HT-29 (cell line): ENCODE measurements at regions not wholly inside any gene's neighbourhood (a gene's known extent, or its start where the extent isn't known, plus 50 kb on each side); places are given as distances from the start of the nearest gene placed in this dataset.

ENCODE experiments used
- DNase-seq: peaks from one replicate; pipeline ENCODE4 v3.0.0-alpha.2; 2015; ENCODE audit warnings: low spot score

DNA sequence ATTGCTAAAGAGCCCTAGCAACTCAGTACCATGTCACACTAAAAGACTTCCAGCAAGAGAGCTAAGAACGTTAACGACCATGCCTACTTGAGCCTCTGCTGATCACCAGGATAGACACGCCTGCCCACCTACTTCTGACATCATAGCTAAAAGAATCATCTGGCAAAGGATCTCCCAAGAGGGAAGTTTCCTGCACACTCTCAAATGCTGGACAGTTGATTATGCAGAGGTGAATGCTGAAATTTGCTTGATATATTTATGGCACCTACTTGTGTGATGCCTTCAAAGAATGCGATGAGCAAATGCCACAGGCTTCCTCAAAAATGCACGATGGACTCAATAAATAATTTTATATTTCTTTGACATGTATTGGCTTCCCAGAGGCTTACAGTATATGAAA lies 113.6 kb downstream of the GALC start:
- DNase-seq = no peak

DNA sequence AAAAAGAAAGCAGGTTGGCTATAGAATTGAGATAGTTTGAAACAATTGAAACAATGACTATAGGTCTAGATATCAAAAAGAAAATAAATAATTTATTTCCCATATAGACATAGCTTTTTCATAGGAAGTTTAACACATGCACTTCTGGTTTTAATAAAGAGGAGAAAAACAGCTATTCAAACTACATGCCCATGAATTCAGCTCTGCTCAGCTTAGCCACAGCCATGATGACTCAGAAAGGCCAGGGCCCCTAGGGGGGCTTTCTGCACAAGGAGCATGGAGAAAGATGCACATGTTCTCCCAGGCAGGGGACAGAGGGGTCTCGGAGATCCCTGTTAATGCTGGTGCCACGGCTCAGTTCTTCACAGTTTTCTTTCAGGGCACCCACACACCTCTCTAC lies 114.0 kb downstream of the GALC start:
- DNase-seq = no peak

DNA sequence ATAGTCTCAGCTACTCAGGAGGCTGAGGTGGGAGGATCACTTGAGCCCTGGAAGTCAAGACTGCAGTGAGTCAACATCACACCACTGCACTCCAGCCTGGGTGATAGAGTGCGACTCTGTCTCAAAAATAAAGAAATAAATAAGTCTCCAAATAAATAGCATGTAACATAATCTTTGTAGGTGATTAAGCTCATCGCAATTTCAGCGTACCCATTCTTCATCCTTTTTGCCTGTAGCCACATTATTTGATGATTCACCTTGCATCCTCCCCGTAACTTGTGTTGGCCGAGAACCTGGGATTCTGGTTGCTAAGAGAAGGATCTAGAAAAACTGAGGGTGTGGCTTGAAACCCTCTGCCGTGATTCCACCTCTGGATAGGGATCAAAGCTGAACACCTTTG lies 115.1 kb downstream of the GALC start:
- no peak for DNase-seq

DNA sequence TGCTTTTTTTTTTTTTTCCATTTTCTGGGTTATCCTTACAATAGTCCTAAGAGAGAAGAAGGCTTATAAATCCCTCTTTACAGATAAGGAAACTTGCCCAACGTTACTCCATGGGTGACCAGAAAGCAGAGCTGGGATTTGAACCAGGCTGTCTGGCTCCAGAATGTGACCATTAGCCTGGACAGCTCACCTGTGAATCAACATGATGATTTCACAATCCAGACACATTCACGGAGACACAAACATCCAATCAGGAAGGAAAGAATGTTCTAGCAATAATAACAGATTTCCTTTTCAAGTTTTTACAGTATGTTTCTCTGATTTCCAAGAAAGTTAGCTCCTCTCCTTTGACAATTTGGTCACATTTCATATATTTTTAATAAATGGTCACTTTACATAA lies 118.3 kb downstream of the GALC start:
- DNase-seq = no peak

DNA sequence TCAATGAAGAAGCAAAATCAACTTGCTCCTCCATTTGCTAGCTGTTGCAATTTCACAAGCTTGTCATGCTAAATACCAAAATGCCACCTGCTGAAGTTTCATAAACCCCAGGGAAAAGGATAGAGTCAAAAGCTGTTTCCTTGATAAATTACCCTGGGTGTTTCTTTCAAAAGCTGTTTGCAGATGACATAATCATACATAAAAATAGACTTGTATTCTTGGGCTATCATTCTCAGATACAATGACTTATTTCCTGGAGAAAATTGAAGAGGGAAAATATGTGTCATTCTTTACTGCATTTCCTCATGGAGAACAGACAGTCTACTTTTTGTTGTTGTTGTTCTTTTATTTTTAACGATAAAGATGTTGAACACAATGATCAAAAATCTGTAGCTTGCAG lies 119.2 kb downstream of the GALC start:
- DNase-seq = no peak

DNA sequence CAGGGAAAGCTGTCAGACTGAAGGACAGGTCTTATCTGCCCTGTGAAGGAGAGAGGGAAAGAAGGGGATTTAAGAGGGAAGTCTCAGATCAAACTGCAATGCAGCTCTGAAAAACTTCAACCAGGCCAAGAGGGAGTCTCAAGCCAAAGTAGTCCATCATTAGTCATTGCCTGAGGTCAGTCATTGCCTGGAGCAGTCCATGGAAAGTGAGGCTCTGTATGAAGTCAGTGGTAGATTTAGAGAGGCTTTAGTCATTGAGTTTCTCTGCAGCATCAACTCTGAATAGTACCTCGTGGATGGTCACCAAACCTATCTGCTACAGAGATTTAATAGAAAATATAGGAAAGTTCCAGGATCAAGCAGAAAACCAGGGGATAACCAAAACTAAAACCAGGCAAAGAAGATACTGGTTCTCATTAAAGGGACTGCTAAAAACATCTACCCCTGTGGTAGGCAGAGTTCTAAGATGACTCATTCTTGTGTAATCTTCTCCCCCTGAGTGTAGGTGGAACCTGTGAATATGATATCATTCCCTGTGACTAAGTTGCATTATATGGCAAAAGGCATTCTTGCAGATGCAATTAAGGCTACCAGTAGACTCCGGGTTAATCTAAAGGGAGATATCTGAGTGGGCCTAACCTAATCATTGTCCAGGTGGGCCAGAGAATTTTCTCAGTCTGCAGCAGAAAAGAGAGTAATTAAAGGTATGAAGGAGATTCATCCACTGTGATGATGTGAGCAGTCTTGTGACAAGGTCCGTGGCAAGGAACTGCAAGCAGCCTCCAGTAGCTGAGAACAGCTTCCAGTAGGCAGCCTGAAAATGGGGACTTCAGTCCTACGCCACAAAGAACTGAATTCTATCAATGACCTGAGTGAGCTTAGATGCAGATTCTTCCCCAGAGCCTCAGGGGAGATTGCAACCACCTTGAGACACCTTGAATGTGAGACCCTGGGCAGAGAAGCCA lies 123.1 kb downstream of the GALC start:
- no peak for DNase-seq

DNA sequence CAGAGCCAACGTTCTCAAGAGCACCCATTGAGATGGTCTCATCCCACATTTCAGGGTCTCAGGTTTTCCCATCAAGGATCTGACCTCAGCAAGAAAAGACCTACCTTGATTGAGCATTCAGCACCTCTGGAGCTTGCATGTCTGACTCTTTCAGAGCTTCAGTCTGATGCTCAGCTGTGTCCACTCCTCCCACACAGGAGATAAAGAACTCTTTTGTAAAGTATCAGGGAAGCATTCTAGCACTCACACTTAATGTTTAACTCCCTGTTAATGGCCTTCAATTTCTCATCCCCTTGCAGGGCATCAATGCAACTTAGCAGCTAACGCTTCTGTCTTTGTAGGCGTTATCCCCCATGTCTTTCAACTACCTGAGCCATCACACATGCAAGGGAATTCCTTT lies 124.1 kb downstream of the GALC start:
- DNase-seq = no peak

DNA sequence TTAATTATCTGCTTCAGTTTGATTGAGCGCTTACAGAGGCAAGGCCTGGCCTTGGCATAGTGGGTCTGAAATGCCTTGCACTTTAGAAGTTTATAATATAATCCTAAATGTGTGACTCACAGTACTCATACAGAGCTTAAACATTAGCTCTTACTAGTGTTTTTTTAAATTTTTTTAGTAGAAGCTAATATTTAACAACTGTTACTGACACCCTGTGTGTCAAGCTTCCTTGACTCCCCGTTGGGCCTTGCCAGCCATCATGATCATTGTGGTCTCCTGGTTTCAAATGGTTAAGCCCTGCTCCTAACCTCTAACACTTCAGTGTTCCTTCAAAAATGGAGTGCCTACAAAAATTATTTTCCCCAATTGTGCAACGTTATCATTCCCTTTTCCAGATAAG lies 126.9 kb downstream of the GALC start:
- no peak for DNase-seq

DNA sequence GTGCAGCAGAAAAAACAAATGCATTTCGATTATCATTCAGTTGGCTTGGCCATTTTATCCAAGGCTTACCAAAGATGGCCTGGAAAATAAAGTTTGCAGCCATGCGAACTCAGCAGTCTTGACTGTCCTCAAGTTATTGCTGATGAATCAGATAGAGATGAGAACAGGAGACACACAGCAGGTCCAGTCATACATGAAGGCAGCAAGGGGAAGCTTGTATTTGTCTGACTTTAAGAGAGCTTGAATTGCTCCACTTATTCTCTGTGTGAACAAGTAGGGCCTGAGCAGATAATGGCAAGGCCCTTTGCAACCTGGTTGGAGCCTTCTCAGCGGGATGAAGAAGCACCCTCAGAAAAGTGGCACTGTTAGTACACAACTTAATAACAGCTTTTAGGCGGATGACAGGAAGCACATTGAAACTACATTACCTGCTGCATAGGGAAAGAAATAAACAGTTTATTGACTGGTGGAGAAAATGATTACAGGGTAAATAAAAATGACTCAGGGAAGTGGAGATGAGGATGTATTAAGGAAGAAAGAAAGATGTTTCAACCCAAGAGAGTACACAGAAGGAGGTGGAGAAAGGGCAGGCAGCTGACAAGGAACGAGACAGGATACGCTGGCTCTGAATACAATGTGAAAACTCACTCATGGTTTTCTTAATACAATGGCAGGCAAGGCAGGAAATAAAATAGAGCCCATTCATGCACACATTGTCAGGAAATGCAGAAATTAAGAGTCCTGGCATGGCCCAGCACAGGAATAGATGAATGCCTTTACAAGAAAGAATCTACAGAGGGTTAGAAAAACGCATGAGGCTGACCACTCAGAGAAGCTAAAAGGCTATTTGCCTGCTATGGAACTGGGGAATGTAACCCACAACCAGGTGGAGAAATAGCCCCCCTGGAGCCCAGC lies 128.4 kb downstream of the GALC start:
- no peak for DNase-seq

DNA sequence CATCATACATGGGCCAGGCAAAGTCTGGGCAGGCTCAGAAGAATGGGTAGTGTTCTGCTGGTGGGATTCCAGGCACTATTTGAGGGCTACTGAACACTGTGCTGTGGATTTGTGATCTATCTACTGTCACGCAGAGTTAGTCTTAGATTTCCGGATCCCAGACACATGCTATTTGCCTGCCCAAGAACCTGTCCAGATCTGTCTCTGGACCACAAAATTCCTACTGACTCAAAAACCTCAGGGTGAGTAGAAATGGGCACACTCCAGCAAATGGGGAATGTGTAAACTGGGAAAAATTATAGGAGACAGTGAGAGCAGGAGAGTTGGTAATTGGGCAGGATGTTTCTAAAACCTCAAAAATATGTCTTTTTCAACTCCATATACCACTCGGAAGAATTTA lies 129.9 kb downstream of the GALC start:
- no peak for DNase-seq

DNA sequence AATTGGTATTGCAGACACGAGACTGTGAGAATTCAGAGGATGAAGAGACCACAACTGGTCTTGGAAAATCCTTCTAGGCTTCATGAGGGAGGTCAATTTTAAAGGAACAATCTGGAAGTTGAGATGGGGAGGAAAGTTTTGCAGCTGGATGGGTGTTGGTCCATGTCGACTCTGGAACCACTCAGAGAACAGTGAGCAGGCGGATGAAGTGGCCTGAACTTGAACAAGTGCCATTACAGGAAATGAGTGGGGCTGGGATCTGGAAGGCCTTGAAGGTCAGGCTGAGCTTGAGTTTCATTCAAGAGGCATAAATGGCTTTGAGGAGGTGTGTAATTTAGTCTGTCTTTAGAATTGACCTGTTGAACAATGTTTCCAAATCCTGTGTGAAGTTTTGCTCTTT lies 140.9 kb downstream of the GALC start:
- DNase-seq = no peak

DNA sequence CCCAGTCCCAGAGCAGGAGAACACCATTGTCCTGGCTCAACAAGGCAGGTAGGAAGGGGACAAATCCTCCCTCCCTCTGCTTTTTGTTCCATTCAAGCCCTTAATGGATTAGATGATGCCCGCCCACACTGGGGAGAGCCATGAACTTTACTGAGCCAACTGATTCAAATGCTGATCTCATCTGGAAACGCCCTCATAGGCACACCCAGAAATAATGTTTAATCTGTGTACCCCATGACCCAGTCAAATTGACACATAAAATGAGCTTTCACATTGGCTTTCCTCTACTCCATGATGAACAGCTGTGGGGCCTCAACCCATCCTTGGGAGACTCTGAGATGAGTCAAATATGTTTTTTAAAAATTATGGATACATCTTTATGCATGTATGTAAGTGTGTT lies 141.8 kb downstream of the GALC start:
- DNase-seq = no peak

DNA sequence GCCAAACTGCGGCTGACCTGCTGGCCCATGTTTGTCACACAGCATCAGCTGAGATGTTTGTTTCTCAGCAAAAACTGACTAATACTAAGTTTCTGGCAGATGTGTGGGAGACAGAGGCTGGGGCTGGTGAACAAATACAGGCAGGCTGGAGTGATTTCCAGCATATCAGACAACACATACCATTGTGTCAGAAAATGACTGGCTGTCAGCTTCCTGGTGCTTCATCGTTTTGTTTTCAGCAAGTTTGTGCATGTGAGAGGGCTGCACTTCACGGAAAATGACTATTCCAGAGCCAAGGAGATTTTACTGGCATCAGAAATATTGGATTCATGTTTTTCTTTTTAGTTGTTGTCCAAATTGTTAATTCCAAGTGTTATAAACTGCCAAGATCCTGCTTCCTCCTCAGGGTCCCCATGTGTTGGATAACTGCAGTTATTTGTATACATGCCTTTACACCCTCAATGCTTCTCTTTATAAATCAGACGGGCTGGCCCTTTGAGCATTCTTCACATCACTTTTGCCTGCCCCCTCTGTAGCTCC lies 145.7 kb downstream of the GALC start:
- DNase-seq = no peak

DNA sequence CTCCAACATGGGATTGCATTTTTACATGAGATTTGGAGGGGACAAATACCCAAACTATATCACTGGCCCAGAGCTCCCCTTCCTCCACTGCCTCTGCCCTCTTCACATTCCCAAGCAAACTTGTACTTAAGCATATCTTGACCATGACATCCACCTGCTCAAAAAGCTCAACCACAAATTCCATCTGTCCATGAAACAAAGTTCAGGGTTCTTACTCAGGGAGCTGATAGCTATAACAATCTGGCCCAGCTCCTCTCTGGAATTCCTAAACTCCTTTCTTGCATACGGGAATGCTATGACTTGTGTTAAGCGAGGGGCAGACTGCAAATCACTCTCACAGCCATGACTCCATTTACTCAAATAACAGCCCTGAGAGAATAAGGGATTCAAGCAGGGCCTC lies 152.1 kb downstream of the GALC start:
- DNase-seq = no peak

DNA sequence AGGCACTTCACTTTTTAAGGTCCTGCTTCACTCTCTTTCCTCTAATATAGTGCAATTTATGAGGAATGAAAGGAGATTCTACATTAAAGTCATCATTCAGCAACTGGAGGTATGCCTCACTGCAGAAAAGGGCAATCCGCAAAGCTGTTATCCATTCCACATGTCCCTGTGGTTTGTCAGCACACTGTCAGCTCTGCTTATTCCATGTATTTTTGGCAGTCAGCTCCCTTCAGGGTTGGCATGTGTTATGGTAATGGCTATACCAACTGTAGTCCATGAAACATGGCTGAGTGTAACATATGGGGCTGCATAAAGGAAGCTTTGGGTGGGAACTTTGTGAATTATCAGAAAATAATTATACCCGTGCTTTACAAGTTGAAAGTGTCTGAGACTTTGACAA lies 154.1 kb downstream of the GALC start:
- no peak for DNase-seq

DNA sequence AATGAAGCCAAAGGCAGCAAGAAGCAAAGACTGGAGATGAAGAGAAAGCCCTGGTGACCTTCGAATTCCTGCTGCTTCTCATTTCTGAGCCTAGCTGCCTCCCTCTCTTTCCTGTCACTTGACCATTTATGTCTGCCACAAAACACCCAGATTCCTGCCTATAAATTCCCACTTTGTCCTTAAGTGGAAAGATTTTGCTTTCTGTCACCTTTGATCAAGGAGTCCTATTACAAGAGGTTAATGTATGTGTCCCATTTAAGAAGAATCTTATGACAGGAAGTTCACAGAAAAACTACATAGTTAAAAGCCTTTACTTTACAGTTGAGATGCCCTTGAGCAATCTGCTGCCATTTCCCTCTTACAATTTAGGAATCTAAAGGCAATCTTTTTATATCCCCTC lies 155.7 kb downstream of the GALC start:
- no peak for DNase-seq

DNA sequence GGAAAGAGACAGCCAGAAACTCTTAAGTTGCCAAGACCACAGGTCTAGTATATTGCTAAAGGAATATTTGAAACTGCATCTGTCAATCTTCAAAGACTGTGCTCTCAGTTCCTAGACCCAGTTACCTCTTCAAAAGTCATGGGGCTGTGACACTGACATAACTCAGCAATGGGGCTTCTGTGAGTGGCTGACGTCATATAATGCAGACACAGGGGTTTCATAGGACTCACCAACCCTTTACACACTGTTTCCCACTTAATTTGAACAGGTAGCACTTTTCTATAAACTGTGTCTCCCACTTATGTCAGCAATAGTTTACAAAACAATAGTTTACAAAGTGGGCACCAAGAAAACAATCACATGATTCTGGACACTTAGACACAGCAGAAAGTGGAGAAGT lies 158.4 kb downstream of the GALC start:
- no peak for DNase-seq

DNA sequence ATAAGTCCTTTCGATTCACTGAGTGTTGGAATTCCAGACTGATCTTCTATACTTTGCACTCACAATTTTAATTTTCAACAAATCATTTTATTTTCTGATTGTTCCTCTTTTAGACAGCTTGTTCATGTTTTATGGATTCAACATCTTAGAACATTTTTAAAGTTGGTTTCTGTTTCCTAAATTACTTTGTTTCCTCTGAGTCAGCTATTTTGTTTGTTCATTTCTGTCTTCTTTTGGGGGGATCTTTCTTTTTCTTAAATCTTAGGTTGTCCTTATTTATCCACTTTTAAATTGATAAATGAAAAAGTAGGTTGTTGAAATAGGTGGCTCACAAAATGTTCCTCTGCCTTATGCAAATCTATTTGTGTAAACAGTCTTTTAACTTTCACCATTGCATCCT lies 160.0 kb downstream of the GALC start:
- no peak for DNase-seq

DNA sequence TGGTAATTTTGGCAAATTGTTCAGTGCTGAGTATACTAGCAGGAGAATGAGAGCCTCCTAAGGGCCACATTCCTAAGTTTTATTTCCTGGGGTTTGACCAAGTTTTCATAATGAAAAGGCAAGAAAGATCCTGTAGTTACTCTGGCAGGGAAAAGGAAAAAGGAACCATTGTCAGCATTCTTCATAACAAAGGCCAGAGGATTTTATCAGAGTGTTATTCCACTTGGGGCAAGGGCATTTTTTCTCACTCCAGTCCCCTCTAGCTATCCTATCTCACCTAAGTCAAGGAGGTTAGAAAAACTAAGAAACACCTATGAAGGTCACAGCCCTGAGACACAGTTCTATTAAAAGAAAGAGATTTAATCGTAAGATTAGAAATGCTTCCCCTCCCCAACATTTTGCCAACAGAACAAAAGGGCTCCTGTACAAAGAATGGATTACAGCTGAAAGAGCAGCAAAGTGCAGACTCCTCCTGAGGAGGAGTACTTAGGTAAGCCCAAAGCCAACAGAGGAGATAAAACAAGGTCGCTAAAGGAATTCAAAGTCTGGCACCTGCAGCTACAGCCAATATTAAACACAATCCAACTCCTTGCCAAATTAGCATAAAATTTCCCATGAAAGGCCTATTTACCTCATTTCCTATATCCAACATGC lies 162.4 kb downstream of the GALC start:
- DNase-seq = no peak

DNA sequence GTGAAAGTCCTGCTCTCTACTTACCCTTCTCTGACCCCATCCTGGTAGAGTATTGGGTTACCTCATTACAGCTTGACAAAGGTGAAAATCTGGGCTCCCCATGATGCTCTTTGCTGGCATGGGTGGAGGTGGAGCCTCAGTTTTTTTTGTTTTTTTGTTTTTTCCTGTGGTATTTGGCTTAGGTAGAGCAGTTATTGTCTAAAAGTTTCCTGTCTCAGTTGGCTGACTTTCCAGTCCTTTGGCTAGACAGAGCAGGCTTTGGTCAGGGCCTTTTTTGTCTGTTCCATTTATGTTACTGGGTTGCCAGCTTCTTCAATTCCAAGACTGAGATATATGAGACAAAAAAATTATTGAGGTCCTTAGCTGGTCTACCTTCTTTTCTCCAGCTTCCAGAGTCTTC lies 163.4 kb downstream of the GALC start:
- DNase-seq = no peak

DNA sequence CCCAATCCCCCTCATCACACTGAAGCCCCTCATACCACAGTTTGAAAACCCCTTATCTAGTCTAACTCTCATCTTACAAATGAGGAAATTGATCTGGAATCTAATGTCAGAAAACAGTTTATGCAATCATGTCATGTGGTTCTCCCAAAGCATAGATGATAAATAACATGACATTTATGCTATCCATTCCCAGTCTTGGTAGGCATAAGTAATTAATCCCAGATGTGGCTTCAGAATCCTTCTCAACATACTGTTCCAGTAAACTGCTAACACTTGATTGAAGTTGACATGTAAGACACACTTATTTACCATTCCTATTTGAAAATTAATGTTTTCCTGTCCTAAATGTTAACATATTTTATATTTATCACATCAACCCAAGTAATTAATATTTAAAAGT lies 168.7 kb downstream of the GALC start:
- DNase-seq = no peak

DNA sequence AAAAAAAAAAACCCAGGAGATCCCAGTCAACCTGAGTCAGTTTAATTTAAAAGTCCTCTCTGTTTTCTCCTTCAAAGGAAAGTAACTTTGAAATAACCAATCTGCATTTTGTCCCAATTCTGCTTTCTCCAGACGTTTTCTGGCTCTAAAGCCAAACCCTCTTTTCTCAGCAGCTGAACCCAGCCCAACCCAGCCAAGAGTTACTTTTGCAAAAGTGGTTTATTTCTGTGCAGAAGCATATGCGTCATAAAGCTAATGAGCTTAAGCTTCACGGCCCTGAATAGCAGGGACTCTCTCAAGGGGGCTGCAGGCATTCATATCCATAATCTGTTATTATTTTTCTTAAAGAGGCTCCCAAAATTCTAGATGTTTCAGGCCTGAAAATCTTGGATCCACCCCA lies 176.6 kb downstream of the GALC start:
- no peak for DNase-seq
